DMS114 treated with DMSO at 0.1 percent for 48 hours (cell line): ENCODE measurements at regions not wholly inside any gene's neighbourhood (a gene's known extent, or its start where the extent isn't known, plus 50 kb on each side); places are given as distances from the start of the nearest gene placed in this dataset.
A peak's percentile ranks its signal among the peaks of the same experiment; 100 is the strongest.

Source experiments
- DNase-seq: peaks from one replicate; lab custom pipeline; 2025; ENCODE audit not compliant: unreplicated experiment; lab: John Stamatoyannopoulos, UW

DNA sequence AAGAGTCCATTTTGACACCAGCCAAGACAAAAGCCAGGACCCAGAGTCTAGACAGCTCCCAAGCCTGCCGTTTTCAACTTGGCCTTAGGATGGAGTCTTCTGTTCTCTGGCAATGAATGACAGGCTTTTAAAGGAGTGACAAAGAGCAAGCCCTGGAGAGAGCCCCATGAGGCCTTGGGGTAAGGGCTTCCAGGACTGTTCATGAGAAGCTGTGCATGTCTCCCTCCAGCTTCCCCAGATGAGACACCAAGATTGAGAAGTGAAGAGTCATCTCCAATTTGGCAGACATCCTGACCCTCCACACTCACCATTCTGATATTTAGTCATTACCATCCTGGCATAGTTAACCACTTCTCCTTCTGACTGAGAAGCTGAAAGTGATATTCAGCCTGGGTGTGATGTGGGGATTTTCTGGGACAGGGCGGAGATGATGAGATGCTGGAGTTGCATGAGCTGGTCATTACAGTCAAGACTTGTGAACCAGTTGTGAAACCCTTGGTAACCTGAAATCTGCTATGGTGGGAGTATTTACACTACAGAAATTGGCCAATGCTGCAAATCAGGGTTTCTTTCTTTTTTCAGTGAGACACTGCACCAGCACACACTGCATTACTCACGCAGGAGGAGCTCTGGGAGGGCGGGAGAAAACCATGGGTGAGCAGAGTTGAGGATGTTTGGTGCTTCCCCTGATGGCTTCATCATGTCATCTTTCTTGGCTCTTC lies 77.8 kb downstream of the VCPKMT start:
- no peak for DNase-seq

- DNase-seq: no peak
Observed at GRCh38 chr14:50039120-50039517, 77.3 kb downstream of the VCPKMT start.

DNA sequence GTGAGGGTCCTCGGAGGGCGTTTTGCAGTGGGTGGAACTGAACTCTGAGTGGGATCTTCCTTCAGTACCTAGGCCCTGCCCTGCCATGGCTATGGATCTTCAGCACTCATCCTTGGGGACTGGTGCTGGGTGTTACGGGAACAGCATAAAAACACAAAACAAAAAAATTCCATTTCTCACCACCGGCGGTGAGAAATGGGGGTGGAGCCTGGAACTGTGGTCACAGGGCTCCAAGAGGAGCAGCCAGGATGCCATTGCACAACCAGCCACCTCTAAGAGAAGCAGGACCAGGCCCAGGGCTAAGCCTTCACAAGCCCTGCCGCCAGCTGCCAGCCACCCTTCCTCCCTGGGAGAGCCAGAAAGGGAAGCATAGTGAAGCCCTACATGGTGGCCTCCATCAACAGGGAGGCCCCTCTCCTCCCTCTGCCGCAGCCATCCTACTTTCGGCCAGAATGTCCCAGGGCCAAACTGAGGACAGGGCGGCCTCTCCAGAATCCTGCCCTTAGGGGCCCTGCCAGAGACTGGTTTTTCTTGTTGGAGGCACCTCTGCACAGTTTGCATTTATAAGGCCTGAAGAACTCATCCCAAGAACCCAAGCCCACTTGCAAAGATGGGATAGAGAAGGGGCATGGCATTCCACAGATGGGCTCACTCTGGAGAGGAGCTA lies 76.5 kb downstream of the VCPKMT start:
- no peak for DNase-seq

DNA sequence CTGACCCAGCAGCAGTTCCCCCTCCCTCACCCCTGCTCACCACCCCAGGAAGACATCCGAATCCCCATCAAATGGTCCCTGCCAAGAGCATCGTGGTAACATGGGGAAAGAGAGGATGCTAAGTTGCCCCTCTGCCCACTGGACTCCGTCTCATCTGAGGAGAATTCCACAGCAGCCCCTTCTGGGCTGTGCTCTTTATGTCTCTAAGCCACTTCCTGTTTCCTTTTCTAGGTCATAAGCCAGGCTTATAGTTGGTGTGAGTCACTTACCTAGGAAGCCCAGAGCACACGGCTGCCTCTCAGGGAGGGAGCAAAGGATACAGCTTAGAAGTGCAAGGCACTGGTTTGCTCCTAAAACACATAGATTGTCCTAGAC lies 76.0 kb downstream of the VCPKMT start:
- DNase-seq: no peak

- no peak for DNase-seq
Observed at GRCh38 chr14:50040895-50041465, 75.4 kb downstream of the VCPKMT start.

- DNase-seq: no peak
Observed at GRCh38 chr14:50041980-50042379, 74.4 kb downstream of the VCPKMT start.

- DNase-seq: no peak
Observed at GRCh38 chr14:50044042-50044651, 72.2 kb downstream of the VCPKMT start.

- DNase-seq: no peak
Observed at GRCh38 chr14:50045039-50045711, 71.2 kb downstream of the VCPKMT start.

DNA sequence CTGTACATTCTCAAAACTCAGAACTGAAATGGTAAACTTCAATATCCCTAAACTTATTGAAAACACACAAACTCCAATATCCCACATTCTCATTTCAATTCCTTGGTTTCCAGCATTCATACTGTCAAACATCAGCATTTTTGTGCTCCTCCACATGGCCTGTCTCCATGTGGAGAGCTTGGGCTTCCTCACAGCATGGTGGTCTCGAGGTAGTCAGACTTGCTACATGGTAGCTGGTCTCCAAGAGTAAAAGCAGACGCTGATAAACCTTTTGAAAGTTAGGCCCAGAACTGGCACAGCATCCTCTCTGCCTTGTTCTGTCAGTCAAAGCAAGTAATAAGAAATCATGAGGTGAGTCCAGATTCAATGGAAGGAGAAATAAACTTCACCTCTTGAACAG lies 70.5 kb downstream of the VCPKMT start:
- DNase-seq: no peak

DNA sequence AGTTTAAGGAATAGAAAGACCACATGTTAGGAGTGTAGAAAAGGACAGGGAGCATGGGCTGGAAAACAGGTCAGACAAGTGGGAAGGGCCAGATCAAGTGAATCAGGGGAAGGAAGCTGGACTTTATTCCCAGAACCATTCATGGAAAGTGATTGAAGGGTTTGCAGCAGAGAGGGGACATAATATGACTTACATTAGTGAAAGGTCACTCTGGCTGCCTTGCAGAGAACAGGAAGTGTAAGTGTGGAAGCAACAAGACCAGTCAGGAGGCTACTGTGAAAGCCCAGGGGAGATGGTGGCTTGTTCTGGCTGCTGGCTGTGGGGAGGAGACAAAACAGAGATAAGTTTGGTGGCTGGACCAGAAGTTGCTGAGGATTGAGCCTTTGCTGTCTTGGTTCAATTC lies 69.1 kb downstream of the VCPKMT start:
- no peak for DNase-seq

- no peak for DNase-seq
Observed at GRCh38 chr14:50049093-50049492, 67.3 kb downstream of the VCPKMT start.

- DNase-seq: no peak
Observed at GRCh38 chr14:50049703-50050570, 66.4 kb downstream of the VCPKMT start.

DNA sequence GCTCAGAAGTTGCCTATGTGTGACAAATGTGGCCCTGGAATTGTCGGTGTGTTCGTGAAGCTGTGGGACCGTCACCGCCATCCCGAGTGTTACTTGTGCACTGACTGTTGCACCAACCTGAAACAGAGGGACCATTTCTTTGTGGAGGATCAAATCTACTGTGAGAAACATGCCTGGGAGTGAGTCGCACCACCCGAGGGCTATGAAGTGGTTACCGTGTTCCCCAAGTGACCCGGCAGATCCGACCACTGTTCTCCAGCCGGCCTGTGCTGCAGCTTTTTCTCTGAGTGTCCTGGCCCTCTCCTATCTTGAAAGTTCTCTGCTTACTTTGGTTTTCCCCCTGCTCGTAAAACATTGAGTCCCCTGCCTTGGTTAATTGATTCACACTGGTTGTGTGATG lies 65.3 kb downstream of the VCPKMT start:
- DNase-seq: no peak

DNA sequence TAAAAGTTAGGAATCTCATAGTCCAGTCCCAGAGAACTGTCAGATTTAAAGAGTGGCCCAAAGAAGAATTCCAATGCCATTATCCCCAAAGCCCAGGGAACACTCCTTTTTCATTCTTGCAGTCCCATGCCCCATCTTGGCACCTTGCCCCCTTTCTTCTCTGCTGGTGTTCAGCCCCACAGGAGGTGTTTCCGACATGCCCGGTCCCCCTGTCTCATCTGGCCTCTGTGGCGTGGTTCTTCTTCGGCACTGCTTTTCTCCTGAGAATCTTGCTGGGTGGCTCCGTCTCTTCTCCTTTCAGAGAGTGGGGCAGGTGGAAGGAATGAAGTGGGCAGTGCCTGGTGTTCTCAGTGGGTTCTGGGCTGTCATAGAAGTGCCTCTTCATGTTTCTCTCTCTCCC lies 64.7 kb downstream of the VCPKMT start:
- no peak for DNase-seq

DNA sequence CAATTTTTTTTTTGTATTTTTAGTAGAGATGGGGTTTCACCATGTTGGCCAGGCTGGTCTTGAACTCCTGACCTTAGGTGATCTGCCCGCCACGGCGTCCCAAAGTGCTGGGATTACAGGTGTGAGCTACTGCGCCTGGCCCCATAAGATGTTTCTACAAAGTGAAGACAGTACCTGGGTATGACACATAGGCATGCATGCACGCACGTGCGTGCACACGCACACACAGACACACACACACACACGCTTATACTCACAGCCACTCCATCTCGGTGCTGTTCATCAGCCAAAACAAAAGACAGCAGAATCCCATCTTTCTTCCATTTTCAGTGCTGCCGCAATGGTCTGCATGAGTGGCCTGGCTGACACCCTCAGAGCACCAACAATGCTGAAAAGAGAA lies 63.9 kb downstream of the VCPKMT start:
- DNase-seq: no peak

- no peak for DNase-seq
Observed at GRCh38 chr14:50053935-50054334, 62.4 kb downstream of the VCPKMT start.

GRCh38 chr14:50055461-50056228 lies 60.7 kb downstream of the VCPKMT start:
- peak; percentile 4 for DNase-seq

GRCh38 chr14:50056435-50056834 lies 59.9 kb downstream of the VCPKMT start:
- no peak for DNase-seq

- DNase-seq: no peak
Observed at GRCh38 chr14:50057331-50057730, 59.0 kb downstream of the VCPKMT start.

DNA sequence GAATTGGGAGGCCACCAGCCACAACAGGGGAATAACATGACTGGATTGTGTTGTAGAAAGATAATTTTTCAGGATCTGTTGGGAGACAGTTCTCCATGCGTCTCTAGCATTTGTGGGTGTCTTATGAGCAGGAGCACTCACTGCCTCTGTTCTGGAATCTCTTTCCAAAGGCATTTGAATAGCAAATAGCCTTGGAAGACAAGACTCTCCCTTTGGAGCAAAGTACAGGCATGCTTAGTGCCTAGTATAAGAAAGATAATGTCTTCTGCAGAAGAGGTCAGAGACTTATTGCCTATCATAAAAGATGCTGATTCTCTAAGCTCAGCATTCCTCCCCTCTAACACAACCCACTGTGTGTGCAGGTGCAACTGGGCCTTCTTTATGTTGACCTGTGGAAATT lies 58.3 kb downstream of the VCPKMT start:
- DNase-seq: no peak
